ENCODE measurements at regions not wholly inside any gene's neighbourhood (a gene's known extent, or its start where the extent isn't known, plus 50 kb on each side); places are given as distances from the start of the nearest gene placed in this dataset.

GRCh38 chr2:183798535-183798934 is 674.3 kb downstream of the NUP35 start:
- Histone ChIP-seq H3K27me3 (ENCODE audit: control insufficient read depth, insufficient read depth, low read length) (no peaks in the 10 kb centered on the region), H3K4me3 (ENCODE audit: low read length in 3 of 3) (no peak overlapping the region), H3K9ac (ENCODE audit: low read length in 3 of 3) (no peak overlapping the region), H3K27ac (ENCODE audit: low read depth in 2 of 2, low read length in 2 of 2) (no peak overlapping the region), H3K4me1 (ENCODE audit: control insufficient read depth in 2 of 3, insufficient read depth in 2 of 3, low read depth in 1 of 3, low read length in 3 of 3) (no peaks in the 10 kb centered on the region), H3K9me3 (ENCODE audit: control insufficient read depth in 2 of 3, insufficient read depth in 1 of 3, low read length in 3 of 3) (peaks cover 0 to 3% (median 2%) of the 10 kb centered on the region in 3 donors), H3K36me3 (ENCODE audit: control insufficient read depth in 2 of 3, insufficient read depth in 3 of 3, low read length in 3 of 3) (no peaks in the 10 kb centered on the region)
- intact Hi-C loops (cut with DNase I), result no loop called here
- no peak for TF ChIP-seq CTCF (IDR thresholded peaks at IDR 0.05; ENCODE audit: borderline replicate concordance, extremely low read depth, insufficient read depth)
- FAIRE-seq (no peak), DNase-seq (no peak)

DNA sequence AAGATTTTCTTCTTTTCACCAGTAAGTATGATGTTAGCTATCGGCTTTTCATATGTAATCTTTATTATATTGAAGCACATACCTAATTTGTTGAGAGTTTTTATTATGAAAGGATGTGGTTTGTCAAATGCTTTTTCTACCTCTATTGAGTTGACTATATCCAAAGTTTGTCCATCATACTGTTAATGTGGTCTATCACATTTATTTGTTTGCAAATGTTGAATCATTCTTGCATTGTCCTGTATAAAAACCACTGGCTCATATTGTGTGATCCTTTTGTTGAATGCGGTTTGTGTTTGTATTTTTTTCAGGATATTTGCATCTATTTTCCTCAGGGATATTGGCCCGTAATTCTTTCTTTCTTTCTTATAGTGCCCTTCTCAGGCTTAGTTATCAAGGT is 675.5 kb downstream of the NUP35 start:
- no peak overlapping the region for H3K9ac ChIP-seq (ENCODE audit: low read length in 3 of 3)
- no peaks in the 10 kb centered on the region for H3K27me3 ChIP-seq (ENCODE audit: control insufficient read depth, insufficient read depth, low read length)
- FAIRE-seq (no peak), DNase-seq (no peak)
- H3K4me1 ChIP-seq (ENCODE audit: control insufficient read depth in 2 of 3, insufficient read depth in 2 of 3, low read depth in 1 of 3, low read length in 3 of 3), result no peaks in the 10 kb centered on the region
- TF ChIP-seq CTCF (IDR thresholded peaks at IDR 0.05; ENCODE audit: borderline replicate concordance, extremely low read depth, insufficient read depth), result no peak
- intact Hi-C loops (cut with DNase I), result no loop called here
- H3K9me3 ChIP-seq (ENCODE audit: control insufficient read depth in 2 of 3, insufficient read depth in 1 of 3, low read length in 3 of 3), result peaks cover 0 to 3% (median 2%) of the 10 kb centered on the region in 3 donors
- no peak overlapping the region for H3K27ac ChIP-seq (ENCODE audit: low read depth in 2 of 2, low read length in 2 of 2)
- no peaks in the 10 kb centered on the region for H3K36me3 ChIP-seq (ENCODE audit: control insufficient read depth in 2 of 3, insufficient read depth in 3 of 3, low read length in 3 of 3)
- no peak overlapping the region for H3K4me3 ChIP-seq (ENCODE audit: low read length in 3 of 3)

DNA sequence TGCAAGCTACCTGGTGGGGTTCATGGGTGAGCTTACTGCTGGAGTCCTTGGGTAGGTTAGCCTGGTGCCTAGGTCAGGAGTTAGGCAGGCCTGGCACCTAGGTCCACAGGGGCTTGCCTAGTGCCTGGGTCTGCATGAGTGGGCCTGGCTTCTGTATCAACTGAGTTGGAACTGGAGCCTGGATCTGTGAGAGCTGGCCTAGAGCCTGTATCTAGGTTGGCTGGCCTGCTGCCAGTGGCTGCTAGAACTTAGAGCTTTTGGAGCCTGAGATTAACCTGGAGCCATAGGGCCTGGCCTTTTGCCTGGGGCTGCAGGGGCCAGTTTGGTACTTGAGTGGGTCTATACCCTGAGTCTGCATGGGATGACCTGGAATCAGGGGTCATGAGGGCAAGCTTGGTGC is 679.4 kb downstream of the NUP35 start:
- peaks cover 0 to 3% (median 2%) of the 10 kb centered on the region in 3 donors for H3K9me3 ChIP-seq (ENCODE audit: control insufficient read depth in 2 of 3, insufficient read depth in 1 of 3, low read length in 3 of 3)
- no peak for TF ChIP-seq CTCF (IDR thresholded peaks at IDR 0.05; ENCODE audit: borderline replicate concordance, extremely low read depth, insufficient read depth)
- no peaks in the 10 kb centered on the region for H3K36me3 ChIP-seq (ENCODE audit: control insufficient read depth in 2 of 3, insufficient read depth in 3 of 3, low read length in 3 of 3)
- H3K27me3 ChIP-seq (ENCODE audit: control insufficient read depth, insufficient read depth, low read length), result no peaks in the 10 kb centered on the region
- no peak for DNase-seq
- H3K4me1 ChIP-seq (ENCODE audit: control insufficient read depth in 2 of 3, insufficient read depth in 2 of 3, low read depth in 1 of 3, low read length in 3 of 3), result no peaks in the 10 kb centered on the region
- intact Hi-C loops (cut with DNase I), result no loop called here
- H3K9ac ChIP-seq (ENCODE audit: low read length in 3 of 3), result no peak overlapping the region
- H3K27ac ChIP-seq (ENCODE audit: low read depth in 2 of 2, low read length in 2 of 2), result no peak overlapping the region
- no peak overlapping the region for H3K4me3 ChIP-seq (ENCODE audit: low read length in 3 of 3)
- no peak for FAIRE-seq

DNA sequence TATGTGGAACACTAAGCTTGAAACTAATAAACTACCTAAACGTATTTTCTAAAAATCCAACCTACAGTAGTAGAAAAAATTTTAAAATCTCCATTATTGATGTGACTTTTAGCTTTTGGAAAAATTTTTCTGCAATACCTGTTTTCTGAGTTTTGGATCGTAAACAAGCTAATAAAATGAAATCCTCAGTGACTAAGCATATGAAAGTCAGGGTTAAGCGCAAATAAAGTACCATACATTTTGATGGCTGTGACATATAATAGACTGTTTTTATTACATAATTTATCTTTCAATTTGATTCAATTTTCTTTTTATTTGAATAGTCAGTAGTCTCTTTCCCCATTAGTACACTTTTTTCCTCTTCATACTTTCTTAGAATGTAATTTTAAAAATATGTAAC is 683.6 kb downstream of the NUP35 start:
- DNase-seq, result no peak

More for the DNA sequence above, 683.6 kb downstream of the NUP35 start:
- Histone ChIP-seq H3K36me3 (ENCODE audit: control insufficient read depth in 2 of 3, insufficient read depth in 3 of 3, low read length in 3 of 3) (no peaks in the 10 kb centered on the region), H3K4me3 (ENCODE audit: low read length in 3 of 3) (no peak overlapping the region), H3K9ac (ENCODE audit: low read length in 3 of 3) (no peak overlapping the region), H3K27ac (ENCODE audit: low read depth in 2 of 2, low read length in 2 of 2) (no peak overlapping the region), H3K9me3 (ENCODE audit: control insufficient read depth in 2 of 3, insufficient read depth in 1 of 3, low read length in 3 of 3) (peaks cover 0 to 2% (median 0%) of the 10 kb centered on the region in 3 donors), H3K27me3 (ENCODE audit: control insufficient read depth, insufficient read depth, low read length) (no peaks in the 10 kb centered on the region), H3K4me1 (ENCODE audit: control insufficient read depth in 2 of 3, insufficient read depth in 2 of 3, low read depth in 1 of 3, low read length in 3 of 3) (no peaks in the 10 kb centered on the region)
- intact Hi-C loops (cut with DNase I), result no loop called here
- TF ChIP-seq CTCF (IDR thresholded peaks at IDR 0.05; ENCODE audit: borderline replicate concordance, extremely low read depth, insufficient read depth), result no peak
- no peak for FAIRE-seq
